GM20000 (cell line): ENCODE measurements at regions not wholly inside any gene's neighbourhood (a gene's known extent, or its start where the extent isn't known, plus 50 kb on each side); places are given as distances from the start of the nearest gene placed in this dataset.

ENCODE experiments used
- DNase-seq: peaks from one replicate; pipeline ENCODE4 v3.0.0; 2012; ENCODE audit warnings: low spot score
- TF ChIP-seq, protein P1 (sequence below): IDR thresholded peaks from 2 replicates; pipeline ENCODE4 v1.5.1; 2012; ENCODE audit warnings: mild to moderate bottlenecking, control low read depth; ENCODE audit errors: extremely low read depth, missing control alignments

DNA sequence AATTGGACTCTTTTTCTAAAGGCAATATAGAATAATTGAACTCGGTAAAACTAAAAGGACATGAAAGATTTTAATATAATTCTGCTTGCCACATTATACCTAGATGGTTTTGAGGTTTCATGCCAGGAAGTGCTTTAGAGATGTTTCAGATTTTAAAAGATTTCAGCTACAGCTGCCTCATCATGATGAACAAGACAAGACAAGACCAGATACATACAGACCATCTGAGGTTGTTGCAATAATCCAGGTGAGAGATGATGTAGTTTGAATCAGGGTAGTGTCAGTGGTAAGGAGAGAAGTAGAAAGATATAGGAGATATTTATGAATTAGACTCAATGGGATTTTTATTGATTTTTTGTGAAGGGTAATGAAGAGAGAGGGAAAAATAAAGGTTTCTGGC, 374.3 kb upstream of the HSF2 start:
- DNase-seq: no peak
- TF ChIP-seq, protein P1, sequence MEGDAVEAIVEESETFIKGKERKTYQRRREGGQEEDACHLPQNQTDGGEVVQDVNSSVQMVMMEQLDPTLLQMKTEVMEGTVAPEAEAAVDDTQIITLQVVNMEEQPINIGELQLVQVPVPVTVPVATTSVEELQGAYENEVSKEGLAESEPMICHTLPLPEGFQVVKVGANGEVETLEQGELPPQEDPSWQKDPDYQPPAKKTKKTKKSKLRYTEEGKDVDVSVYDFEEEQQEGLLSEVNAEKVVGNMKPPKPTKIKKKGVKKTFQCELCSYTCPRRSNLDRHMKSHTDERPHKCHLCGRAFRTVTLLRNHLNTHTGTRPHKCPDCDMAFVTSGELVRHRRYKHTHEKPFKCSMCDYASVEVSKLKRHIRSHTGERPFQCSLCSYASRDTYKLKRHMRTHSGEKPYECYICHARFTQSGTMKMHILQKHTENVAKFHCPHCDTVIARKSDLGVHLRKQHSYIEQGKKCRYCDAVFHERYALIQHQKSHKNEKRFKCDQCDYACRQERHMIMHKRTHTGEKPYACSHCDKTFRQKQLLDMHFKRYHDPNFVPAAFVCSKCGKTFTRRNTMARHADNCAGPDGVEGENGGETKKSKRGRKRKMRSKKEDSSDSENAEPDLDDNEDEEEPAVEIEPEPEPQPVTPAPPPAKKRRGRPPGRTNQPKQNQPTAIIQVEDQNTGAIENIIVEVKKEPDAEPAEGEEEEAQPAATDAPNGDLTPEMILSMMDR: no peak

DNA sequence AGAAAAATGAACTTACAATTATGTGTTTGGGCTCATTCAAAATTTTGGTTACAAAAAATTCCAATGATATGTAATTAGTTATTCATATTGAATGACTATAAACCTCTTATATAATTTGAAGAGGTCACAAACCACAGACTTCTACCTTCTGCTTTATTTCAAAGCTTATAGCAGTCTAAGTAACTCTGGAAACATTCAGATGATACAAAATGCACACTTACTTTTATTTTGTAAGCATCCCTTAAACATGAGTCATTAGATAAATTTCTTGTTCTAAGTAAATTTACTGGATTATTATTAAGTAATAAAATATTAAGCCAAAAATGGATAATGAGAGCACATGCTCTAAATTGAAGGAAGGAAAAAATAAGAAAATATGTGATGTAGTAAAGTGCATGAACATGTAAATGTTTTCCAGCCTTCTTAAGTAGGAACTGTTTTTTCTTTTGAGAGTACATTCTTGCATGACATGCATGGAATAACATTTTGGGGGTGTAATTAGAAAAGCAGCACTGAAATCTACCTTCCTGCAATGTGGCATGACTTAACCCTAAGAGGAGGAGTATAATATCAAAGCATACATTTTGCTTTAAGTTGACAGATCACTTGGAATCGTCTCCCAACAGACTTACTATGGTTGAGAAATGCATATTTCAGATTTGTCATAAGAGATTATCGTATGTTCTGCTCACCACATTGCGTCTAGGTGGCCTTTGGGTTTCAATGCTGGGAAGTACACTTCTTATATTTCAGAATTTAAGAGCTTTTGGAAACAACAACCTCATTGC, 372.7 kb upstream of the HSF2 start:
- TF ChIP-seq, protein P1: no peak
- no peak for DNase-seq

DNA sequence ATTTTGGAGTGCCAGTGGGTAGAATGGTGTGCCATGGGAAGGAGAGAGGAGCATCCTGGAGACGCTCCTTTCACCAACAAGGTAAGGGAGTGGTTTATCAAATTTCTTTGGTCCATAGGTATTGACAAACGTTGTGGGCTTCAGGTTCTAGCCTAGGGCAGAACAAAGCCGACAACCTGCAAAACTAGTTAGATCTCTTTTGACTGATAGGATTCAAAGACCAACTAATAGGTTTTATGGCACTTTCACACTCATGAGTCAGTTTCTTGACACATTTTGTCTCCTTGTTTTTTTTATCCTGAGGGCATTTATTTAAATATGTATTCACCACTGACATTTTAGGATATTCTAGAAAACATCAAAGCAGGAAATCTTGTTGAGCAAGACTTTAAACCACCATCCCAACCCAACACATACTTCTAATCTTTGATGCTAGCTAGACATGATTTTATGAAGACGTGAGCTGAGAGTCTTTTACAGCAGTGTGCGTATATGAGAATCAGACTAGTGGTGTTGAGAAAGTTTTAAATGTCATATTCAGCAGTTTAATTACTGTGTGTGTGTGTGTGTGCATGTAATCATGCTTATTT, 370.4 kb upstream of the HSF2 start:
- TF ChIP-seq, protein P1: no peak
- DNase-seq: no peak

DNA sequence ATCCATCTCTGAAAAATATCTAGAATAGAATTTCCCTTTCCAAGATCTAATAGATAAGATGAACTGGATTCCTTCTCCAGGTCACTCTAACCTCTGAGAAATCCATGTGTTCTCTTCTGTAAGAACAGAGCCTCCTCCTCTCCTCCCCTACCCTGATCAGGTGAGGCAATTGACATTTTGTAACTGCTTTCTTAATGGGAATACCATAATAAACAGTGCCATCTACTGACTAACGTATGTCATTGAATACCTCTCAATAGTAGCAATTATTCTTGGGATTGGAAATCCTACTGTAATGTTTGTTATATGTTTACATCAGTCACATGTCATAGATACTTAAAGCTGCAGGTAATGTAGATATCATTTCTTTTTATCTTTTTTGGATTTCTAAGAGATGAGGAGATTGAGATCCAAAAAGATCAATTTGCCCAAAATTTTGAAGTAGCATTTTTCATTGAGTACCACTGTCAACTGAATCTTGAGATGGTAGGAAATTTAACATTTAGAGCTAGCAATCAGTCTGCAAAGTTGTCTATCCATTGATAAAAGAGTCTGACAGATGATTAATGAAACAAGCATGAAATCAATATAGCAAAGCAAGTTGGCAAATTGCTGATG, 365.8 kb upstream of the HSF2 start:
- DNase-seq: peak; percentile 26

DNA sequence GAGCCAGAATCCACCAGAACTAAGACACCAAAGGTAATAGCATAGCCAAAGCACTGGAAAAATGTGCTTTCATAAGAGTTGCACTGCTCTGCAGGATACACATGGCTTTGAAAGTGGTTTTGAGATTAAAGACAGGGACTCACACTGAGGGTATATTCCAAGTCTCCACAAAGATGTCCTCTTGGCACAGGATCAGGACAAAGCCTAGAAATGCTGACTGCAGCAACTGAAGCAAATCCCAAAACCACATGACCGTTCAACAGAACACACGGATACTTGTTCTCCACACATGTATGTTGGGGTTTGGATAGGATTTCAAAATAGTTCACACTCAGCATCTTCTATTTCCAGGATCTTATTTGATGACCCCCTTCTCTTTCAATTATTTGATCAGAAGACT, 364.3 kb upstream of the HSF2 start:
- TF ChIP-seq, protein P1: no peak
- no peak for DNase-seq

More for the DNA sequence above, 365.8 kb upstream of the HSF2 start:
- TF ChIP-seq, protein P1: no peak

DNA sequence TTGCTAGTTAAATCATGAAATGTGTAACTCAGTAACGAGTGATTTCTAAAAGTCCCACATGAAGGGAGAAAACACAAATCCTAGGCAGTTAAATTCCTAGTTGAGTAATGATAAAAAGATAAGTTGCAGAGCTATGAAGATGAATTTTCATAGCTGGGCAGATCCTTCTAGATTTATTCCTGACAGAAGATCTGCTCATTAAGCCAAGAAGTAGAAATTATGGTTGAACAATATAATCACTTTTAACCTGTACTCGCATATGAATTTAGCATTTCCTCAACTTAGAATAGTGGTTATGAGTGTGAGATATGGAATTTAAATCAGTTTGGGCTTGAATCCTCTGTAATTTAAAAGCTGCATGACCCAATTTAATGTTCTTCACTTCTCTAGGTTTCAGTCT, 359.2 kb upstream of the HSF2 start:
- no peak for DNase-seq
- TF ChIP-seq, protein P1: no peak

DNA sequence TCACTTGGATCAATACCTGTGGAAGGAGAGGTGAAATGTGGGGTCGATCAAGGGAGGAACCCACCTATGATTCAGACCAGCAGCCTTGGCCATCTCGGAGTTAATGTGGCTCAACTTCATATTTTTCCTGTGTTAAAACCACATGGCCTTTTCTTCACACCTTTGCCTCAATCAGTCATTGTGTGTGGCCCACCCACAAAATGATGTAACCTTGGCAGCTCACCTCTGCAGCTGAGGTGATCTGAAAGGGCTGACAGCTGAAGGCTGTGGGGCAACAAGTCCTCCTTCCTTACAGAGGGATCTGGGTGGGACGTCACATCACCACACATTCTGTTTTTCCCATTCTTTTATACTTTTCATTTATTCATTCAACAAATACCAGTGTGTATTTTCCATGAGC, 357.1 kb upstream of the HSF2 start:
- no peak for DNase-seq
- TF ChIP-seq, protein P1: no peak
